ENCODE measurements at regions not wholly inside any gene's neighbourhood (a gene's known extent, or its start where the extent isn't known, plus 50 kb on each side); places are given as distances from the start of the nearest gene placed in this dataset.

GRCh38 chr6:91710342-91710741 is 1123.5 kb upstream of the MAP3K7 start (continued):
- TF ChIP-seq TBP (IDR thresholded peaks at IDR 0.05; ENCODE audit: low read depth, low read length) = no peak
- TF ChIP-seq MAX (IDR thresholded peaks at IDR 0.05) = no peak
- TF ChIP-seq ZNF274 (IDR thresholded peaks at IDR 0.05; ENCODE audit: borderline replicate concordance, extremely low read depth, low read length) = no peak
- TF ChIP-seq SP2 (IDR thresholded peaks at IDR 0.05; ENCODE audit: low read length) = no peak
- TF ChIP-seq, protein P1, sequence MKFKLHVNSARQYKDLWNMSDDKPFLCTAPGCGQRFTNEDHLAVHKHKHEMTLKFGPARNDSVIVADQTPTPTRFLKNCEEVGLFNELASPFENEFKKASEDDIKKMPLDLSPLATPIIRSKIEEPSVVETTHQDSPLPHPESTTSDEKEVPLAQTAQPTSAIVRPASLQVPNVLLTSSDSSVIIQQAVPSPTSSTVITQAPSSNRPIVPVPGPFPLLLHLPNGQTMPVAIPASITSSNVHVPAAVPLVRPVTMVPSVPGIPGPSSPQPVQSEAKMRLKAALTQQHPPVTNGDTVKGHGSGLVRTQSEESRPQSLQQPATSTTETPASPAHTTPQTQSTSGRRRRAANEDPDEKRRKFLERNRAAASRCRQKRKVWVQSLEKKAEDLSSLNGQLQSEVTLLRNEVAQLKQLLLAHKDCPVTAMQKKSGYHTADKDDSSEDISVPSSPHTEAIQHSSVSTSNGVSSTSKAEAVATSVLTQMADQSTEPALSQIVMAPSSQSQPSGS (IDR thresholded peaks at IDR 0.05; ENCODE audit: low read length) = no peak
- TF ChIP-seq NRF1 (IDR thresholded peaks at IDR 0.05; ENCODE audit: low read depth, low read length) = no peak
- no peak for TF ChIP-seq SRF (IDR thresholded peaks at IDR 0.05; ENCODE audit: low read depth, low read length)

All from H1 (cell line).